ENCODE measurements at regions not wholly inside any gene's neighbourhood (a gene's known extent, or its start where the extent isn't known, plus 50 kb on each side); places are given as distances from the start of the nearest gene placed in this dataset.

DNA sequence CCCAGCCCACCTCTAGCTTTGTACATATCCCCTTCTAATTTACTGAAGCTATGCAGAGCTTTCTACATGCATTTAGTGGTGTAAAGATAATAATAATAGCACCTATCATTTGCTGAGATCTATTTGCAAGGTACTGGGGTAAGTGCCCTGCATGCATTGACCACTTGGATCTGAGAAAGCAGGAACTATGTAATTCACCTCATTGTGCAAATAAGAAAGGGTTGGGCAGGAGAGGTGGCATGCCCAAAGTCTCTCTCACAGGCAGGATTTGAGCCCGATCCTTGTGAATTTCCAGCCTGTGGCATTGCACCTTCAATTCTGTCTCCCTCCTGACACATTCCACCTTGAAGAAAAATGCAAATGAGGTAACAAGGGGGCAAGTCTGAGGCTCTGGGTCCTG is 352.3 kb upstream of the EEF2KMT start:
- TF ChIP-seq POLR2AphosphoS5 (IDR thresholded peaks at IDR 0.05; ENCODE audit: insufficient read depth, low read depth, low read length), result no peak
- TF ChIP-seq, protein P1, sequence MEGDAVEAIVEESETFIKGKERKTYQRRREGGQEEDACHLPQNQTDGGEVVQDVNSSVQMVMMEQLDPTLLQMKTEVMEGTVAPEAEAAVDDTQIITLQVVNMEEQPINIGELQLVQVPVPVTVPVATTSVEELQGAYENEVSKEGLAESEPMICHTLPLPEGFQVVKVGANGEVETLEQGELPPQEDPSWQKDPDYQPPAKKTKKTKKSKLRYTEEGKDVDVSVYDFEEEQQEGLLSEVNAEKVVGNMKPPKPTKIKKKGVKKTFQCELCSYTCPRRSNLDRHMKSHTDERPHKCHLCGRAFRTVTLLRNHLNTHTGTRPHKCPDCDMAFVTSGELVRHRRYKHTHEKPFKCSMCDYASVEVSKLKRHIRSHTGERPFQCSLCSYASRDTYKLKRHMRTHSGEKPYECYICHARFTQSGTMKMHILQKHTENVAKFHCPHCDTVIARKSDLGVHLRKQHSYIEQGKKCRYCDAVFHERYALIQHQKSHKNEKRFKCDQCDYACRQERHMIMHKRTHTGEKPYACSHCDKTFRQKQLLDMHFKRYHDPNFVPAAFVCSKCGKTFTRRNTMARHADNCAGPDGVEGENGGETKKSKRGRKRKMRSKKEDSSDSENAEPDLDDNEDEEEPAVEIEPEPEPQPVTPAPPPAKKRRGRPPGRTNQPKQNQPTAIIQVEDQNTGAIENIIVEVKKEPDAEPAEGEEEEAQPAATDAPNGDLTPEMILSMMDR (IDR thresholded peaks at IDR 0.05; ENCODE audit: extremely low read depth in 1 of 2, insufficient read depth in 1 of 2, low read depth in 1 of 2, low read length in 2 of 2), result no peak
- TF ChIP-seq FOS (IDR thresholded peaks at IDR 0.05; ENCODE audit: borderline replicate concordance, insufficient read depth, low read length), result no peak
- TF ChIP-seq POLR2A (IDR thresholded peaks at IDR 0.05; ENCODE audit: low read depth, low read length), result no peak
- TF ChIP-seq EZH2 (IDR thresholded peaks at IDR 0.05; ENCODE audit: borderline replicate concordance, low read depth, low read length, severe bottlenecking), result no peak
- TF ChIP-seq JUN (IDR thresholded peaks at IDR 0.05; ENCODE audit: borderline replicate concordance, insufficient read depth, insufficient read length, low read depth), result no peak
